Aorta (tissue), 5 donors: ENCODE measurements at regions not wholly inside any gene's neighbourhood (a gene's known extent, or its start where the extent isn't known, plus 50 kb on each side); places are given as distances from the start of the nearest gene placed in this dataset.
"Not testable (repeated sequence)": the region's sequence is repeated elsewhere in the genome, so short reads cannot be mapped to it uniquely, and the experiment has no call there.

ENCODE experiments used
- ATAC-seq: fragments of 200-7000 bp; cut with Tn5 transposase; one replicate; pipeline ENCODE4 v1.9.1; 2022; ENCODE audit warnings: moderate library complexity; ENCODE audit not compliant: low FRiP score
- DNase-seq, 2 donors: peaks; one replicate each; pipeline ENCODE4 v3.0.0-alpha.2; 2020
- H3K27ac ChIP-seq, 2 donors: one replicate each; pipeline ENCODE4 v1.5.1; 2013; ENCODE audit warnings: low read length in 2 of 2, mild to moderate bottlenecking in 2 of 2, moderate library complexity in 2 of 2, control low read depth in 1 of 2, inconsistent platforms in 1 of 2, low read depth in 1 of 2
- H3K27me3 ChIP-seq, 2 donors: one replicate each; pipeline ENCODE4 v1.6.1; 2013; ENCODE audit warnings: control low read depth in 1 of 2, low read length in 1 of 2, mild to moderate bottlenecking in 1 of 2, moderate library complexity in 1 of 2; ENCODE audit not compliant: insufficient read depth in 2 of 2, control insufficient read depth in 1 of 2
- H3K36me3 ChIP-seq, 2 donors: one replicate each; pipeline ENCODE4 v1.6.1; 2013; ENCODE audit warnings: control low read depth in 1 of 2, low read length in 1 of 2, mild to moderate bottlenecking in 1 of 2; ENCODE audit not compliant: insufficient read depth in 2 of 2, control insufficient read depth in 1 of 2
- H3K4me1 ChIP-seq, 2 donors: one replicate each; pipeline ENCODE4 v1.6.1; 2013; ENCODE audit warnings: low read length in 2 of 2, control low read depth in 1 of 2, mild to moderate bottlenecking in 1 of 2, moderate library complexity in 1 of 2; ENCODE audit not compliant: insufficient read depth in 2 of 2, control insufficient read depth in 1 of 2
- H3K4me3 ChIP-seq, 2 donors: one replicate each; pipeline ENCODE4 v1.5.1; 2013; ENCODE audit warnings: low read length in 2 of 2, control low read depth in 1 of 2, mild to moderate bottlenecking in 1 of 2
- H3K9me3 ChIP-seq: one replicate; pipeline ENCODE4 v1.6.1; 2013; ENCODE audit warnings: mild to moderate bottlenecking, low read length; ENCODE audit not compliant: control insufficient read depth
- whole genome bisulfite sequencing, 2 donors: extraction: QIAGEN DNeasy Blood & Tissue Kit; methylation state at CpG; one replicate each; pipeline ENCODE4 v1.1.7; 2013; 5-methylcytosine and 5-hydroxymethylcytosine counted together
- intact Hi-C, 2 donors: fragments of 100-400 bp; cut with DNase I; formaldehyde crosslinking; loops; one replicate each; pipeline versions ENCODE4 v1.14.2 to v1.15.0; 2022
- donor health status: healthy with polysubstance abuse.
- donor health status: Bipolar disorder and iron deficiency.
- donor health status: DM: no; HTN: no; CAD: no.
- donor health status: DM: no; HTN: no; CAD: no.
- donor health status: DM: yes; HTN: yes; CAD: no.

- no peaks in the 10 kb centered on the region for H3K9me3 ChIP-seq
- intact Hi-C loops, result no loop called here
- H3K36me3 ChIP-seq, result no peaks in the 10 kb centered on the region
- WGBS, 2 donors, result 20 to 28% methylated on average over 8 of the region's 8 CpGs
- no peak for DNase-seq
- ATAC-seq, result peak; percentile 69
- H3K4me1 ChIP-seq, result no peaks in the 10 kb centered on the region
- H3K27ac ChIP-seq, result peak overlapping the region in 1 of 2 donors; percentile 60
- H3K27me3 ChIP-seq, result no peaks in the 10 kb centered on the region
- H3K4me3 ChIP-seq, result no peak overlapping the region
Observed at GRCh38 chr12:123049398-123050240, 69.1 kb downstream of the ARL6IP4 start.

- peak in 1 of 2 donors; percentile 1 for DNase-seq
- WGBS, 2 donors, result 96 to 100% methylated on average over 3 of the region's 3 CpGs
- ATAC-seq, H3K9me3 ChIP-seq, H3K4me3 ChIP-seq, H3K4me1 ChIP-seq, intact Hi-C loops, H3K36me3 ChIP-seq, H3K27me3 ChIP-seq, H3K27ac ChIP-seq: not testable (repeated sequence)
Observed at GRCh38 chr12:123047892-123048291, 67.4 kb downstream of the ARL6IP4 start.

GRCh38 chr12:123047289-123047688 is 66.8 kb downstream of the ARL6IP4 start:
- intact Hi-C loops, result no loop called here
- no peak overlapping the region for H3K27ac ChIP-seq

GRCh38 chr12:123046431-123046830 is 66.0 kb downstream of the ARL6IP4 start:
- 86 to 91% methylated on average over 3 of the region's 3 CpGs for WGBS, 2 donors
- intact Hi-C loops, result no loop called here
- DNase-seq (peak in 1 of 2 donors; percentile 27), ATAC-seq (no peak)
- Histone ChIP-seq H3K4me3 (no peak overlapping the region), H3K27me3 (no peaks in the 10 kb centered on the region), H3K9me3 (no peaks in the 10 kb centered on the region), H3K36me3 (no peaks in the 10 kb centered on the region), H3K27ac (no peak overlapping the region), H3K4me1 (no peaks in the 10 kb centered on the region)

More at GRCh38 chr12:123047289-123047688, 66.8 kb downstream of the ARL6IP4 start:
- ATAC-seq (no peak), DNase-seq (no peak)
- Histone ChIP-seq H3K36me3 (no peaks in the 10 kb centered on the region), H3K9me3 (no peaks in the 10 kb centered on the region), H3K4me1 (no peaks in the 10 kb centered on the region), H3K4me3 (no peak overlapping the region), H3K27me3 (no peaks in the 10 kb centered on the region)
- WGBS, 2 donors, result 13 to 33% methylated on average over 1 of the region's 1 CpG

GRCh38 chr12:123045678-123046077 is 65.2 kb downstream of the ARL6IP4 start:
- 93 to 94% methylated on average over 7 of the region's 7 CpGs for WGBS, 2 donors
- Histone ChIP-seq H3K27me3 (no peaks in the 10 kb centered on the region), H3K27ac (no peak overlapping the region), H3K4me1 (no peaks in the 10 kb centered on the region), H3K4me3 (no peak overlapping the region), H3K9me3 (no peaks in the 10 kb centered on the region), H3K36me3 (no peaks in the 10 kb centered on the region)
- ATAC-seq (no peak), DNase-seq (peak in 1 of 2 donors; percentile 35)
- intact Hi-C loops, result no loop called here

GRCh38 chr12:123044351-123044750 is 63.9 kb downstream of the ARL6IP4 start:
- Histone ChIP-seq H3K4me3 (no peak overlapping the region), H3K27ac (no peak overlapping the region), H3K27me3 (no peaks in the 10 kb centered on the region), H3K4me1 (no peaks in the 10 kb centered on the region), H3K9me3 (no peaks in the 10 kb centered on the region), H3K36me3 (no peaks in the 10 kb centered on the region)
- DNase-seq (no peak), ATAC-seq (no peak)
- intact Hi-C loops, result loop anchor here in 1 of 2 donors (5.0 kb wide), 1 partner anchor 108 kb away; the partner anchor contains the start of gene PITPNM2
- 45 to 55% methylated on average over 1 of the region's 1 CpG for WGBS, 2 donors

- ATAC-seq (peak; percentile 91), DNase-seq (peak; percentile 91 to 96)
- Histone ChIP-seq H3K9me3 (no peaks in the 10 kb centered on the region), H3K27ac (peak overlapping the region in 1 of 2 donors; percentile 43), H3K4me3 (no peak overlapping the region), H3K4me1 (no peaks in the 10 kb centered on the region), H3K27me3 (no peaks in the 10 kb centered on the region), H3K36me3 (no peaks in the 10 kb centered on the region)
- intact Hi-C loops, result loop anchor here (1.0 to 5.0 kb wide), 4 partner anchors 107 to 195 kb away; partner anchors contain the start of genes PITPNM2 (in 2 of the 2), MPHOSPH9 (in 1 of the 2) and MTRFR (in 1 of the 2)
- WGBS, 2 donors, result 0 to 1% methylated on average over 7 of the region's 7 CpGs
Observed at GRCh38 chr12:123043536-123044001, 63.1 kb downstream of the ARL6IP4 start.

GRCh38 chr12:123042833-123043232 is 62.4 kb downstream of the ARL6IP4 start:
- Histone ChIP-seq H3K9me3 (no peaks in the 10 kb centered on the region), H3K4me3 (no peak overlapping the region), H3K36me3 (no peaks in the 10 kb centered on the region), H3K27ac (no peak overlapping the region), H3K4me1 (no peaks in the 10 kb centered on the region), H3K27me3 (no peaks in the 10 kb centered on the region)
- WGBS, 2 donors, result 88% methylated on average over 2 of the region's 2 CpGs
- intact Hi-C loops, result loop anchor here (1.0 to 5.0 kb wide), 4 partner anchors 108 to 195 kb away; partner anchors contain the start of genes PITPNM2 (in 2 of the 2), MPHOSPH9 (in 1 of the 2) and MTRFR (in 1 of the 2)
- DNase-seq (no peak), ATAC-seq (no peak)
